ENCODE measurements at regions not wholly inside any gene's neighbourhood (a gene's known extent, or its start where the extent isn't known, plus 50 kb on each side); places are given as distances from the start of the nearest gene placed in this dataset.

GRCh38 chr3:190767851-190768250 is 94.6 kb downstream of the GMNC start:
- no peak for DNase-seq (ENCODE audit: low read depth, low spot score)
- BruUV-seq (replicated peaks): no TSS peak
- dilution Hi-C loops (cut with MboI; ENCODE audit: extremely low pct_ligation_motif_present, low sequenced_read_pairs): no loop called here

More at GRCh38 chr3:190767851-190768250, 94.6 kb downstream of the GMNC start:
- Histone ChIP-seq H3K27me3 (ENCODE audit: control insufficient read depth in 2 of 2, insufficient read depth in 2 of 2, low read length in 2 of 2) (no peaks in the 10 kb centered on the region), H4K20me1 (replicated peaks; ENCODE audit: control insufficient read depth, extremely low read depth, insufficient read depth, low read length) (no peaks in the 10 kb centered on the region), H3K36me3 (ENCODE audit: control insufficient read depth in 2 of 2, extremely low read depth in 1 of 2, insufficient read depth in 2 of 2, low read length in 2 of 2) (no peaks in the 10 kb centered on the region), H3K79me2 (ENCODE audit: control insufficient read depth, insufficient read depth, low read length) (no peaks in the 10 kb centered on the region), H3K9me3 (replicated peaks; ENCODE audit: control insufficient read depth, insufficient read depth, low read length) (no peaks in the 10 kb centered on the region), H3K4me1 (ENCODE audit: control insufficient read depth, extremely low read depth, insufficient read depth, low read length) (no peaks in the 10 kb centered on the region), H3K27ac (ENCODE audit: insufficient read depth, low read depth, low read length) (no peak overlapping the region), H3K4me3 (replicated peaks in 1 of 3; ENCODE audit: insufficient read depth in 1 of 3, low read depth in 1 of 3, low read length in 3 of 3) (no peak overlapping the region), H2AFZ (ENCODE audit: low read depth, low read length) (no peak overlapping the region), H3K9me1 (replicated peaks; ENCODE audit: control insufficient read depth, extremely low read depth, insufficient read depth, low read length) (no peaks in the 10 kb centered on the region), H3K9ac (replicated peaks; ENCODE audit: extremely low read depth, insufficient read depth, low read length) (no peak overlapping the region), H3K4me2 (ENCODE audit: insufficient read depth, low read length) (no peak overlapping the region)
- POLR2A ChIA-PET: no interaction called here
- no peak for FAIRE-seq
- TF ChIP-seq JUN (IDR thresholded peaks at IDR 0.05; ENCODE audit: borderline replicate concordance, insufficient read depth, insufficient read length, low read depth): no peak
- TF ChIP-seq GATA2 (IDR thresholded peaks at IDR 0.05; ENCODE audit: insufficient read depth, insufficient read length, low read depth, low read length): no peak
- no peak for TF ChIP-seq POLR2AphosphoS5 (IDR thresholded peaks at IDR 0.05; ENCODE audit: insufficient read depth, low read depth, low read length)
- no peak for TF ChIP-seq MYC (IDR thresholded peaks at IDR 0.05; ENCODE audit: low read depth, low read length)
- TF ChIP-seq, protein P1, sequence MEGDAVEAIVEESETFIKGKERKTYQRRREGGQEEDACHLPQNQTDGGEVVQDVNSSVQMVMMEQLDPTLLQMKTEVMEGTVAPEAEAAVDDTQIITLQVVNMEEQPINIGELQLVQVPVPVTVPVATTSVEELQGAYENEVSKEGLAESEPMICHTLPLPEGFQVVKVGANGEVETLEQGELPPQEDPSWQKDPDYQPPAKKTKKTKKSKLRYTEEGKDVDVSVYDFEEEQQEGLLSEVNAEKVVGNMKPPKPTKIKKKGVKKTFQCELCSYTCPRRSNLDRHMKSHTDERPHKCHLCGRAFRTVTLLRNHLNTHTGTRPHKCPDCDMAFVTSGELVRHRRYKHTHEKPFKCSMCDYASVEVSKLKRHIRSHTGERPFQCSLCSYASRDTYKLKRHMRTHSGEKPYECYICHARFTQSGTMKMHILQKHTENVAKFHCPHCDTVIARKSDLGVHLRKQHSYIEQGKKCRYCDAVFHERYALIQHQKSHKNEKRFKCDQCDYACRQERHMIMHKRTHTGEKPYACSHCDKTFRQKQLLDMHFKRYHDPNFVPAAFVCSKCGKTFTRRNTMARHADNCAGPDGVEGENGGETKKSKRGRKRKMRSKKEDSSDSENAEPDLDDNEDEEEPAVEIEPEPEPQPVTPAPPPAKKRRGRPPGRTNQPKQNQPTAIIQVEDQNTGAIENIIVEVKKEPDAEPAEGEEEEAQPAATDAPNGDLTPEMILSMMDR (IDR thresholded peaks at IDR 0.05; ENCODE audit: extremely low read depth in 1 of 2, insufficient read depth in 1 of 2, low read depth in 1 of 2, low read length in 2 of 2): no peak
- TF ChIP-seq, protein P2, sequence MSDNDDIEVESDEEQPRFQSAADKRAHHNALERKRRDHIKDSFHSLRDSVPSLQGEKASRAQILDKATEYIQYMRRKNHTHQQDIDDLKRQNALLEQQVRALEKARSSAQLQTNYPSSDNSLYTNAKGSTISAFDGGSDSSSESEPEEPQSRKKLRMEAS (IDR thresholded peaks at IDR 0.05; ENCODE audit: insufficient read depth, insufficient read length): no peak
- no peak for TF ChIP-seq FOS (IDR thresholded peaks at IDR 0.05; ENCODE audit: borderline replicate concordance, insufficient read depth, low read length)
- TF ChIP-seq POLR2A (IDR thresholded peaks at IDR 0.05; ENCODE audit: low read depth, low read length): no peak
- TF ChIP-seq EZH2 (IDR thresholded peaks at IDR 0.05; ENCODE audit: borderline replicate concordance, low read depth, low read length, severe bottlenecking): no peak
- CTCF ChIA-PET: no interaction called here
- intact Hi-C loops (cut with micrococcal nuclease): no loop called here
